ENCODE measurements at regions not wholly inside any gene's neighbourhood (a gene's known extent, or its start where the extent isn't known, plus 50 kb on each side); places are given as distances from the start of the nearest gene placed in this dataset.

- no peaks in the 10 kb centered on the region for H3K23me2 ChIP-seq (ENCODE audit: low read depth, low read length)
- no peak for FAIRE-seq
- H3K4me2 ChIP-seq (ENCODE audit: insufficient read depth in 1 of 2, low read depth in 2 of 2, low read length in 2 of 2) = no peak overlapping the region
- TF ChIP-seq SP1 (IDR thresholded peaks at IDR 0.05; ENCODE audit: low read depth, low read length) (no peak), KDM4A (IDR thresholded peaks at IDR 0.05; ENCODE audit: low read depth, low read length, severe bottlenecking) (no peak), RXRA (IDR thresholded peaks at IDR 0.05; ENCODE audit: insufficient read depth, low read depth, low read length) (no peak), SIN3A (conservative IDR thresholded peaks at IDR 0.05 in 1 of 2, IDR thresholded peaks at IDR 0.05 in 1 of 2; ENCODE audit: low read depth in 1 of 2, low read length in 2 of 2) (no peak), MAX (IDR thresholded peaks at IDR 0.05) (no peak), YY1 (IDR thresholded peaks at IDR 0.05; ENCODE audit: low read depth, low read length) (no peak), EP300 (IDR thresholded peaks at IDR 0.05; ENCODE audit: borderline replicate concordance in 1 of 2, low read depth in 2 of 2, low read length in 2 of 2) (no peak)
- no peak overlapping the region for H3K23ac ChIP-seq (ENCODE audit: insufficient read length)
- no peak overlapping the region for H3K18ac ChIP-seq (ENCODE audit: extremely low read depth, low read length)
- WGBS, 2 experiments (ENCODE audit: extremely low coverage in 1 of 2, insufficient coverage in 1 of 2, insufficient read length in 1 of 2, insufficient replicate concordance in 2 of 2, low coverage in 1 of 2, low lambda C conversion rate in 2 of 2, missing lambda C conversion rate in 1 of 2) = 93% methylated on average over 8 of the region's 8 CpGs; no CpG with 5 or more reads in 1 of the 2 experiments
- no peak overlapping the region for H2BK120ac ChIP-seq (replicated peaks; ENCODE audit: low read depth, low read length)
- H3K14ac ChIP-seq (ENCODE audit: insufficient read length) = no peak overlapping the region
- no peak overlapping the region for H2BK5ac ChIP-seq (ENCODE audit: low read depth, low read length)
- DNase-seq (ENCODE audit: low read depth in 1 of 2, low spot score in 2 of 2) = no peak
- H3K27me3 ChIP-seq (replicated peaks in 1 of 4; ENCODE audit: control insufficient read depth in 3 of 4, extremely low read depth in 1 of 4, insufficient read depth in 3 of 4, low read length in 3 of 4) = peaks cover 0 to 2% (median 0%) of the 10 kb centered on the region in 4 experiments; a peak in 3 of 7 replicates
- H2BK12ac ChIP-seq (ENCODE audit: low read depth, low read length) = no peak overlapping the region
- no peaks in the 10 kb centered on the region for H3K36me3 ChIP-seq (ENCODE audit: control insufficient read depth in 2 of 4, insufficient read depth in 4 of 4, low read length in 3 of 4)
- H3K4ac ChIP-seq (replicated peaks; ENCODE audit: insufficient read length, low read depth, low read length) = no peak overlapping the region
- no peaks in the 10 kb centered on the region for H3K9me3 ChIP-seq (ENCODE audit: insufficient read depth in 2 of 2, low read depth in 1 of 2, low read length in 1 of 2)
- POLR2A ChIA-PET (ENCODE audit: partially characterized antibody) = no interaction called here
- H3K79me2 ChIP-seq (ENCODE audit: control insufficient read depth in 1 of 2, insufficient read depth in 2 of 2, low read length in 2 of 2) = no peaks in the 10 kb centered on the region
- no peak overlapping the region for H3K9ac ChIP-seq (replicated peaks in 1 of 4; ENCODE audit: extremely low read depth in 1 of 4, low read depth in 3 of 4, low read length in 3 of 4)
- H3K79me1 ChIP-seq (ENCODE audit: low read depth, low read length) = no peaks in the 10 kb centered on the region
- H4K20me1 ChIP-seq (replicated peaks in 1 of 2; ENCODE audit: control insufficient read depth in 1 of 2, insufficient read depth in 2 of 2, low read length in 2 of 2) = peaks cover 0 to 2% of the 10 kb centered on the region in 2 experiments
- H4K8ac ChIP-seq (ENCODE audit: extremely low read depth, insufficient read depth, low read length) = no peak overlapping the region
- no peak overlapping the region for H2AK5ac ChIP-seq (ENCODE audit: low read depth, low read length)
- H4K5ac ChIP-seq (ENCODE audit: insufficient read length, low read depth, low read length) = no peak overlapping the region
- no peak overlapping the region for H4K91ac ChIP-seq (replicated peaks; ENCODE audit: insufficient read length, low read length)
- CTCF ChIA-PET (ENCODE audit: partially characterized antibody) = interaction anchor here (0.6 to 6.0 kb wide), 7 partner anchors 39 to 173 kb away, joined by 3 to 49 read pairs (median 3); no protein-coding TSS in a partner anchor
- H2BK20ac ChIP-seq (ENCODE audit: low read length) = no peak overlapping the region
- H2BK15ac ChIP-seq (ENCODE audit: low read length) = no peak overlapping the region
- H3K4me1 ChIP-seq (replicated peaks in 1 of 4; ENCODE audit: control insufficient read depth in 3 of 4, insufficient read depth in 4 of 4, low read length in 3 of 4) = no peaks in the 10 kb centered on the region; a peak in 1 of 7 replicates
- no peak overlapping the region for H3K27ac ChIP-seq (ENCODE audit: low read depth, low read length)
- no peak overlapping the region for H3K4me3 ChIP-seq (ENCODE audit: extremely low read depth in 1 of 4, insufficient read depth in 2 of 4, low read depth in 3 of 4, low read length in 4 of 4)
- H2AFZ ChIP-seq (ENCODE audit: low read length) = no peak overlapping the region
- H3K56ac ChIP-seq (replicated peaks; ENCODE audit: insufficient read length, low read depth, low read length) = no peak overlapping the region
Observed at GRCh38 chr1:47622776-47623556, 185.1 kb downstream of the FOXD2 start.

Measured in H1 (cell line).